ENCODE measurements at regions not wholly inside any gene's neighbourhood (a gene's known extent, or its start where the extent isn't known, plus 50 kb on each side); places are given as distances from the start of the nearest gene placed in this dataset.

GRCh38 chr13:47332149-47332548, 435.3 kb upstream of the HTR2A start:
- WGBS (ENCODE audit: extremely low coverage, insufficient read length, low lambda C conversion rate) = no CpG with 5 or more reads among the region's 4 CpGs
- H3K27ac Mint-ChIP-seq = no peak overlapping the region
- DNase-seq = no peak

More at GRCh38 chr13:47332149-47332548, 435.3 kb upstream of the HTR2A start:
- Mint-ChIP-seq H3K9me3 (no peaks in the 10 kb centered on the region), H3K27me3 (ENCODE audit: low read depth) (no peaks in the 10 kb centered on the region), H3K4me1 (peaks cover 4 to 5% of the 10 kb centered on the region in 2 experiments; a peak in 2 of 4 replicates), H3K4me3 (no peak overlapping the region), H3K36me3 (ENCODE audit: insufficient read depth in 1 of 3, low read depth in 3 of 3) (no peaks in the 10 kb centered on the region; a peak in 1 of 7 replicates)
- Histone ChIP-seq H2BK12ac (ENCODE audit: insufficient read length, low read depth, low read length) (no peak overlapping the region), H3K23me2 (ENCODE audit: insufficient read length, low read depth, low read length, poor library complexity, severe bottlenecking) (no peaks in the 10 kb centered on the region), H2AFZ (ENCODE audit: low read length) (no peak overlapping the region), H2AK5ac (ENCODE audit: insufficient read length, low read length) (no peak overlapping the region), H3K4me2 (ENCODE audit: insufficient read depth, insufficient read length, low read length) (no peak overlapping the region), H3K79me1 (ENCODE audit: insufficient read depth, low read depth, low read length, poor library complexity, severe bottlenecking) (no peaks in the 10 kb centered on the region), H3K23ac (ENCODE audit: insufficient read length, low read depth, low read length) (no peak overlapping the region), H4K20me1 (ENCODE audit: control insufficient read depth, insufficient read depth, insufficient read length) (no peaks in the 10 kb centered on the region), H3K18ac (ENCODE audit: insufficient read length, low read depth, low read length) (no peak overlapping the region), H2BK20ac (ENCODE audit: low read depth, low read length, poor library complexity, severe bottlenecking) (no peak overlapping the region), H4K5ac (ENCODE audit: insufficient read length, low read depth, low read length) (no peak overlapping the region), H3K9ac (ENCODE audit: extremely low read depth, insufficient read length, low read length) (no peak overlapping the region), H3K14ac (ENCODE audit: insufficient read depth, low read length) (no peak overlapping the region), H2BK5ac (ENCODE audit: insufficient read length, low read length) (no peak overlapping the region), H3K4ac (ENCODE audit: low read depth, low read length) (no peak overlapping the region), H3T11ph (ENCODE audit: low read length) (no peak overlapping the region), H3K27ac (ENCODE audit: insufficient read length, low read depth, low read length) (no peak overlapping the region), H2BK120ac (ENCODE audit: low read depth, low read length, poor library complexity, severe bottlenecking) (no peak overlapping the region), H3K27me3 (ENCODE audit: insufficient read depth, low read length) (no peaks in the 10 kb centered on the region), H3K4me1 (ENCODE audit: insufficient read depth, low read length) (no peaks in the 10 kb centered on the region), H4K8ac (replicated peaks; ENCODE audit: insufficient read length, low read depth, low read length) (no peak overlapping the region), H4K91ac (ENCODE audit: insufficient read length, low read depth, low read length) (no peak overlapping the region), H3K56ac (ENCODE audit: insufficient read length, low read depth, low read length) (no peak overlapping the region), H2BK15ac (ENCODE audit: low read depth, low read length) (no peak overlapping the region), H3K9me3 (ENCODE audit: control insufficient read depth, low read depth, low read length) (no peaks in the 10 kb centered on the region), H3K79me2 (ENCODE audit: insufficient read depth, low read length) (no peaks in the 10 kb centered on the region)
- TF ChIP-seq CTCF (conservative IDR thresholded peaks at IDR 0.05) = no peak

Measured in H9 (cell line).